SK-N-SH treated with all-trans-retinoic acid at 6 μM for 48 hours (cell line): ENCODE measurements at regions not wholly inside any gene's neighbourhood (a gene's known extent, or its start where the extent isn't known, plus 50 kb on each side); places are given as distances from the start of the nearest gene placed in this dataset.

Experiments used
- ATAC-seq: fragments of 200-7000 bp; cut with Tn5 transposase; 3 replicates; pipeline ENCODE4 v1.9.1; 2020; ENCODE audit warnings: mild to moderate bottlenecking, moderate library complexity
- ARNTL ChIP-seq: fragments of 450-650 bp; formaldehyde crosslinking; IDR thresholded peaks from 2 replicates; pipeline ENCODE4 v1.5.0; 2020; ENCODE audit warnings: low read depth, mild to moderate bottlenecking, moderate library complexity, borderline replicate concordance
- BACH2 ChIP-seq: fragments of 250-450 bp; sonication (Bioruptor Pico); IDR thresholded peaks from 2 replicates; pipeline ENCODE4 v1.9.0; 2021; ENCODE audit warnings: mild to moderate bottlenecking, borderline replicate concordance
- CSDC2 ChIP-seq: fragments of 250-450 bp; sonication (Bioruptor Pico); IDR thresholded peaks from 2 replicates; pipeline ENCODE4 v1.5.0; 2020; ENCODE audit warnings: mild to moderate bottlenecking, moderate library complexity
- ESRRG ChIP-seq: fragments of 250-450 bp; sonication (Bioruptor Pico); IDR thresholded peaks from 2 replicates; pipeline ENCODE4 v1.6.1; 2021; ENCODE audit warnings: mild to moderate bottlenecking
- ISL1 ChIP-seq: fragments of 250-450 bp; sonication (Bioruptor Pico); IDR thresholded peaks from 2 replicates; pipeline ENCODE4 v2.1.2; 2022; ENCODE audit warnings: mild to moderate bottlenecking, moderate library complexity
- PPARA ChIP-seq: fragments of 250-450 bp; sonication (Bioruptor Pico); IDR thresholded peaks from 2 replicates; pipeline ENCODE4 v1.5.0; 2020; ENCODE audit warnings: mild to moderate bottlenecking, borderline replicate concordance
- TCF4 ChIP-seq: fragments of 250-450 bp; sonication (Bioruptor Pico); IDR thresholded peaks from 2 replicates; pipeline ENCODE4 v1.8.0; 2021; ENCODE audit warnings: mild to moderate bottlenecking, moderate library complexity, borderline replicate concordance
- ZC3H10 ChIP-seq: fragments of 250-450 bp; sonication (Bioruptor Pico); IDR thresholded peaks from 2 replicates; pipeline ENCODE4 v1.5.1; 2021; ENCODE audit warnings: mild to moderate bottlenecking, moderate library complexity
- ZFP3 ChIP-seq: fragments of 250-450 bp; sonication (Bioruptor Pico); IDR thresholded peaks from 2 replicates; pipeline ENCODE4 v1.5.0; 2020; ENCODE audit warnings: mild to moderate bottlenecking, moderate library complexity
- ZNF565 ChIP-seq: fragments of 450-650 bp; formaldehyde crosslinking; conservative IDR thresholded peaks from 2 replicates; pipeline ENCODE4 v1.5.0; 2020; ENCODE audit warnings: low read depth, mild to moderate bottlenecking, moderate library complexity
- ZNF70 ChIP-seq: fragments of 450-650 bp; formaldehyde crosslinking; IDR thresholded peaks from 2 replicates; pipeline ENCODE4 v1.5.0; 2020; ENCODE audit warnings: mild to moderate bottlenecking, moderate library complexity
- ZNF8 ChIP-seq: fragments of 450-650 bp; formaldehyde crosslinking; IDR thresholded peaks from 2 replicates; pipeline ENCODE4 v1.5.0; 2020; ENCODE audit warnings: mild to moderate bottlenecking, moderate library complexity
- TF ChIP-seq, protein P1 (sequence below): fragments of 250-450 bp; sonication (Bioruptor Pico); IDR thresholded peaks from 2 replicates; pipeline ENCODE4 v1.5.1; 2021; ENCODE audit warnings: mild to moderate bottlenecking, moderate library complexity
- TF ChIP-seq, protein P2 (sequence below): fragments of 250-450 bp; sonication (Bioruptor Pico); IDR thresholded peaks from 2 replicates; pipeline ENCODE4 v1.8.0; 2020; ENCODE audit warnings: mild to moderate bottlenecking, moderate library complexity, borderline replicate concordance
- TF ChIP-seq, protein P3 (sequence below): fragments of 250-450 bp; sonication (Bioruptor Pico); IDR thresholded peaks from 2 replicates; pipeline ENCODE4 v1.5.0; 2020; ENCODE audit warnings: mild to moderate bottlenecking, moderate library complexity
- TF ChIP-seq, protein P4 (sequence below): fragments of 250-450 bp; sonication (Bioruptor Pico); IDR thresholded peaks from 2 replicates; pipeline ENCODE4 v1.5.1; 2020; ENCODE audit warnings: low read depth, mild to moderate bottlenecking, moderate library complexity

DNA sequence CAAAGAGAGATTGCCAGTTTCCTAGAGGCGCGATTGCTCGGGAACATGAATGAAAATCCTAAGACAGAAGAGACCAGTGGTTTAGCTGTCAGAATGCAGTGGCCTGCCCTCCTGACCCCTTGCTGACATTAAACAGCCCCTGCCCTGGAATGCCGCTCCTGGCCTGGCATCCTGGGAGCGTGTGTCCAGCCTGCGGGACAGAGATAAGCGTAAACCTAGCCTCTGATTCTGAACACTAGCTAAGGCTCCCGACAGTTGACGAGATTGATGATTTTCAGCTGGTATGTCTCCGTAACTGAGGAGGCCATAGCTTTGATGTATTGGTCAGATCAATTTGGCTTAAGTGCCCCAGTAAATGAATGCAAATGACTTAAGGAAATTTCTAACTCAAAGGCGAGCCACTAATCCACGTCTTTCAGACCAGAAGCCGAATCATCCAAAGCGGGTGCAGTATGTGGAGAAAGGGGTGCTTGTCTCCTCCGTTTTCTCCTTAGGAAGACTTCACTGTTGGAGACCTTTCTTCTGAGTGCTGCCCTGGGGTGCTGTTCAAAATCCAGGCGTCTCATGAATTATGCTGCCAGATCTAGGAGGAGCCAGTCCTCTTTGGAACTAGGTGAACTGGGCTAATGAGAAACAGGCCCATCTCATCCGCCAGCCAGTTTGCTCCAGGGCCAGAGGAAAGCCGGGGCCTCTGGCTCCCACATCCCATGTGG is 142.5 kb upstream of the L3MBTL4 start (continued):
- TF ChIP-seq, protein P1, sequence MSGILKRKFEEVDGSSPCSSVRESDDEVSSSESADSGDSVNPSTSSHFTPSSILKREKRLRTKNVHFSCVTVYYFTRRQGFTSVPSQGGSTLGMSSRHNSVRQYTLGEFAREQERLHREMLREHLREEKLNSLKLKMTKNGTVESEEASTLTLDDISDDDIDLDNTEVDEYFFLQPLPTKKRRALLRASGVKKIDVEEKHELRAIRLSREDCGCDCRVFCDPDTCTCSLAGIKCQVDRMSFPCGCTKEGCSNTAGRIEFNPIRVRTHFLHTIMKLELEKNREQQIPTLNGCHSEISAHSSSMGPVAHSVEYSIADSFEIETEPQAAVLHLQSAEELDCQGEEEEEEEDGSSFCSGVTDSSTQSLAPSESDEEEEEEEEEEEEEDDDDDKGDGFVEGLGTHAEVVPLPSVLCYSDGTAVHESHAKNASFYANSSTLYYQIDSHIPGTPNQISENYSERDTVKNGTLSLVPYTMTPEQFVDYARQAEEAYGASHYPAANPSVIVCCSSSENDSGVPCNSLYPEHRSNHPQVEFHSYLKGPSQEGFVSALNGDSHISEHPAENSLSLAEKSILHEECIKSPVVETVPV, result no peak; the same call in 1 of the 2 replicates
- TF ChIP-seq ZC3H10 (CRISPR knock-in tag) (no peak), PPARA (CRISPR knock-in tag) (no peak), TCF4 (CRISPR knock-in tag) (peak; percentile 83), ISL1 (CRISPR knock-in tag) (peak; percentile 85), BACH2 (CRISPR knock-in tag) (no peak), ZNF70 (CRISPR knock-in tag) (0 out of 2 replicates have a peak, but pooled peaks have one; percentile 13), ZNF565 (0 out of 2 replicates have a peak, but pooled peaks have one; percentile 19), ZNF8 (peak; percentile 71)

DNA sequence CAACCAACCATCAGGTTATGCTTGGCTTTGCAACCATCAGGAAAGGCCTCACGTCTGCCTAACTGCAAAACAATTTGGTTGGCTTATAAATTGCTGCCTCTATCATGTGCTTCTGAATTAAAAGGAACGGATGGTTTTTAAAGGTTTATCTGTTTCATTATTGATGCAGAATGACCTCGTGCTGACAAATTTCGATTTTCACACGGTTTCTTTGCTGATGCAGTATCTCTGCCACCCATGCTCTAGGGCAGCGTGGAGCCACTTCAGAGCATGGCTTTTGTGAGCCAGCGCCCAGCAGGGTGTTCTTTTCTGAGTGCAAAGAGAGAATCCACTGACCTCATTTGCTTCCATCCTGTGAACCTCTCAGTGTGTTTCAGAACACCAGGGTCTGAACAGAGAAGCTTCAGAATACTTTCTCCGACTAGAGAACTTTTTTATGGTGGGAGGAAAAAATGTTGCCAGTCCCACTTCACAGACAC is 143.1 kb upstream of the L3MBTL4 start:
- no peak for TF ChIP-seq ARNTL (CRISPR knock-in tag)
- no peak; the same call in 1 of the 2 replicates for TF ChIP-seq ESRRG (CRISPR knock-in tag)
- TF ChIP-seq BACH2 (CRISPR knock-in tag), result no peak
- no peak for TF ChIP-seq TCF4 (CRISPR knock-in tag)
- no peak for TF ChIP-seq CSDC2 (CRISPR knock-in tag)
- no peak for TF ChIP-seq ZNF70 (CRISPR knock-in tag)
- TF ChIP-seq, protein P2, sequence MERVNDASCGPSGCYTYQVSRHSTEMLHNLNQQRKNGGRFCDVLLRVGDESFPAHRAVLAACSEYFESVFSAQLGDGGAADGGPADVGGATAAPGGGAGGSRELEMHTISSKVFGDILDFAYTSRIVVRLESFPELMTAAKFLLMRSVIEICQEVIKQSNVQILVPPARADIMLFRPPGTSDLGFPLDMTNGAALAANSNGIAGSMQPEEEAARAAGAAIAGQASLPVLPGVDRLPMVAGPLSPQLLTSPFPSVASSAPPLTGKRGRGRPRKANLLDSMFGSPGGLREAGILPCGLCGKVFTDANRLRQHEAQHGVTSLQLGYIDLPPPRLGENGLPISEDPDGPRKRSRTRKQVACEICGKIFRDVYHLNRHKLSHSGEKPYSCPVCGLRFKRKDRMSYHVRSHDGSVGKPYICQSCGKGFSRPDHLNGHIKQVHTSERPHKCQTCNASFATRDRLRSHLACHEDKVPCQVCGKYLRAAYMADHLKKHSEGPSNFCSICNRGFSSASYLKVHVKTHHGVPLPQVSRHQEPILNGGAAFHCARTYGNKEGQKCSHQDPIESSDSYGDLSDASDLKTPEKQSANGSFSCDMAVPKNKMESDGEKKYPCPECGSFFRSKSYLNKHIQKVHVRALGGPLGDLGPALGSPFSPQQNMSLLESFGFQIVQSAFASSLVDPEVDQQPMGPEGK, result no peak
- TF ChIP-seq, protein P1, result 0 out of 2 replicates have a peak, but pooled peaks have one; percentile 16
- 0 out of 2 replicates have a peak, but pooled peaks have one; percentile 26 for TF ChIP-seq ZFP3 (CRISPR knock-in tag)
- no peak for TF ChIP-seq ZNF565
- ATAC-seq, result peak; percentile 40

DNA sequence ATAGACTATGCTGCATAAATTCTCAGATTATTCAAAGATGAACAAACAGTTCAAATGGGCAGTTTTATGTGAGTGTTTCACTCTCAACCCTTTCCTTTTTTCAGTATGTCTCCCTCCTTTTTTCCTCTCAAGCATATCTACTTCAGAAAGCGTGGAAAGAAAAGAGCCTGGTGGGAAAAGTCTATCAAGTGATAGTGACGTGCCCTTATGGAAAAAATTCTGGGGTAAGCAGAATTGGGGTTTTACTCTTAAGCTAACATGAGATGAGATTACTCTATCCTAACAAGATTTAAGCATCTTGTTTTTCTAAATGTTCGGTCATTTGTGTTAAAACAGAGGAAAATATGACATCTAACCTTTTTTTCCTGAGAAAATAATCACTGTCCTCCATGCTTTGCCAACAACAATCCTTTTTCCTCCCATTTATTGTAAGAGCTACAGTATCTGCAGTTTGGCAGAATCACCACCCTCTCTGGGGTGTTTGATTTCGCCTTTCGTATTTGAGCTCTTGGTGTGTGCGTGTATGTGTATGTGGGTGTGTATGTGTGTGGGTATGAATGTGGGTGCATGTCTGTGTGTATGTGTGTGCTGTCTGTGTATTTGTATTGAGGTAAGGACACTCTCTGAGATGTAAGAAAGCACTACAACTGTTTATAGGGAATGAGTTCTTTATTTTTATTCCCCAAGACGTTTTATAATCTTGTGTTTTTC is 143.9 kb upstream of the L3MBTL4 start:
- no peak for ATAC-seq
- TF ChIP-seq ZNF70 (CRISPR knock-in tag), result no peak
- TF ChIP-seq, protein P3, sequence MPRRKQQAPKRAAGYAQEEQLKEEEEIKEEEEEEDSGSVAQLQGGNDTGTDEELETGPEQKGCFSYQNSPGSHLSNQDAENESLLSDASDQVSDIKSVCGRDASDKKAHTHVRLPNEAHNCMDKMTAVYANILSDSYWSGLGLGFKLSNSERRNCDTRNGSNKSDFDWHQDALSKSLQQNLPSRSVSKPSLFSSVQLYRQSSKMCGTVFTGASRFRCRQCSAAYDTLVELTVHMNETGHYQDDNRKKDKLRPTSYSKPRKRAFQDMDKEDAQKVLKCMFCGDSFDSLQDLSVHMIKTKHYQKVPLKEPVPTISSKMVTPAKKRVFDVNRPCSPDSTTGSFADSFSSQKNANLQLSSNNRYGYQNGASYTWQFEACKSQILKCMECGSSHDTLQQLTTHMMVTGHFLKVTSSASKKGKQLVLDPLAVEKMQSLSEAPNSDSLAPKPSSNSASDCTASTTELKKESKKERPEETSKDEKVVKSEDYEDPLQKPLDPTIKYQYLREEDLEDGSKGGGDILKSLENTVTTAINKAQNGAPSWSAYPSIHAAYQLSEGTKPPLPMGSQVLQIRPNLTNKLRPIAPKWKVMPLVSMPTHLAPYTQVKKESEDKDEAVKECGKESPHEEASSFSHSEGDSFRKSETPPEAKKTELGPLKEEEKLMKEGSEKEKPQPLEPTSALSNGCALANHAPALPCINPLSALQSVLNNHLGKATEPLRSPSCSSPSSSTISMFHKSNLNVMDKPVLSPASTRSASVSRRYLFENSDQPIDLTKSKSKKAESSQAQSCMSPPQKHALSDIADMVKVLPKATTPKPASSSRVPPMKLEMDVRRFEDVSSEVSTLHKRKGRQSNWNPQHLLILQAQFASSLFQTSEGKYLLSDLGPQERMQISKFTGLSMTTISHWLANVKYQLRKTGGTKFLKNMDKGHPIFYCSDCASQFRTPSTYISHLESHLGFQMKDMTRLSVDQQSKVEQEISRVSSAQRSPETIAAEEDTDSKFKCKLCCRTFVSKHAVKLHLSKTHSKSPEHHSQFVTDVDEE (CRISPR knock-in tag), result no peak
- TF ChIP-seq PPARA (CRISPR knock-in tag), result no peak
- TF ChIP-seq, protein P4, sequence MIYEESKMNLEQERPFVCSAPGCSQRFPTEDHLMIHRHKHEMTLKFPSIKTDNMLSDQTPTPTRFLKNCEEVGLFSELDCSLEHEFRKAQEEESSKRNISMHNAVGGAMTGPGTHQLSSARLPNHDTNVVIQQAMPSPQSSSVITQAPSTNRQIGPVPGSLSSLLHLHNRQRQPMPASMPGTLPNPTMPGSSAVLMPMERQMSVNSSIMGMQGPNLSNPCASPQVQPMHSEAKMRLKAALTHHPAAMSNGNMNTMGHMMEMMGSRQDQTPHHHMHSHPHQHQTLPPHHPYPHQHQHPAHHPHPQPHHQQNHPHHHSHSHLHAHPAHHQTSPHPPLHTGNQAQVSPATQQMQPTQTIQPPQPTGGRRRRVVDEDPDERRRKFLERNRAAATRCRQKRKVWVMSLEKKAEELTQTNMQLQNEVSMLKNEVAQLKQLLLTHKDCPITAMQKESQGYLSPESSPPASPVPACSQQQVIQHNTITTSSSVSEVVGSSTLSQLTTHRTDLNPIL, result no peak

DNA sequence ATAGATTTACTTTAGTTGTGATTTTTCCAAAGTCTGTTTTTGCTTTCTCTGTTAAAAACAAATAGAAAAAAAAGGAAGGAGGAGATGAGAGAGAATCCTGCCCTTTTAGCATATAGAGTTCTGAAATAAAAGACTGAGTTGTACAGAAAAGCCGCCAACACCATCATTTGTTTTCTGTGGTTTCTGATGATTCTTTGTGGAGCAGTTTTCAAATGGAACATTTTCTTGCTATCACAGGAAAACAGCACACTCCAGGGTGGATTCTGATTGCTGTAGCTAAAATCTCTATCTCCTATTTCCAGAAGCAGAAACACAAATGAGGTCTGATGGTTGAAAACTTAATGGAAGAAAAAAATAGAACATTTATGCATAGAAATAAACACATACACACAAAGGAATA is 144.6 kb upstream of the L3MBTL4 start:
- TF ChIP-seq ZNF70 (CRISPR knock-in tag), result no peak
- no peak for ATAC-seq
